Right lobe of liver (tissue), 6 donors: ENCODE measurements at regions not wholly inside any gene's neighbourhood (a gene's known extent, or its start where the extent isn't known, plus 50 kb on each side); places are given as distances from the start of the nearest gene placed in this dataset.

Experiments
- ATAC-seq, 4 donors: fragments of 200-7000 bp; cut with Tn5 transposase; one replicate each; pipeline ENCODE4 v1.9.1; 2020; ENCODE audit warnings: mild to moderate bottlenecking in 4 of 4, moderate library complexity in 4 of 4
- DNase-seq, 3 donors: peaks; one replicate each; pipeline ENCODE4 v3.0.0-alpha.2; 2020
- H3K27ac ChIP-seq, 3 donors: fragments of 200-600 bp; one replicate each; pipeline ENCODE4 v1.8.0; 2022
- H3K27me3 ChIP-seq, 2 donors: fragments of 200-600 bp; one replicate each; pipeline ENCODE4 v1.8.0; 2022
- H3K36me3 ChIP-seq, 4 donors: fragments of 200-600 bp; sonication (generic) in 1 of 4; one replicate each; pipeline versions ENCODE4 v1.5.1 to v1.8.0; 2017 to 2022; ENCODE audit warnings: control low read depth in 1 of 4
- H3K4me1 ChIP-seq, 4 donors: fragments of 200-600 bp; sonication (generic) in 1 of 4; one replicate each; pipeline versions ENCODE4 v1.5.1 to v1.8.0; 2017 to 2022; ENCODE audit warnings: control low read depth in 1 of 4
- H3K4me3 ChIP-seq, 3 donors: fragments of 200-600 bp; one replicate each; pipeline ENCODE4 v1.8.0; 2022
- H3K9me3 ChIP-seq, 4 donors: fragments of 200-600 bp; sonication (generic) in 1 of 4; one replicate each; pipeline versions ENCODE4 v1.5.1 to v1.8.0; 2017 to 2022; ENCODE audit warnings: control low read depth in 1 of 4
- CTCF ChIP-seq, 4 donors: fragments of 200-600 bp in 3 of 4; fragments of 450-650 bp in 1 of 4; IDR thresholded peaks; one replicate each; pipeline versions ENCODE4 v1.5.1 to v1.8.0; 2016 to 2022; ENCODE audit warnings: antibody characterized with exemption in 4 of 4, mild to moderate bottlenecking in 2 of 4
- POLR2A ChIP-seq: fragments of 450-650 bp; IDR thresholded peaks from one replicate; pipeline ENCODE4 v1.6.1; 2017; ENCODE audit warnings: antibody characterized with exemption, mild to moderate bottlenecking
- WGBS: methylation state at CpG from one replicate; pipeline ENCODE4 v1.1.6; 2018; ENCODE audit warnings: low coverage, low lambda C conversion rate; ENCODE audit not compliant: insufficient coverage; ENCODE audit errors: missing lambda C conversion rate; 5-methylcytosine and 5-hydroxymethylcytosine counted together
- intact Hi-C, 2 donors: fragments of 100-400 bp; cut with DNase I; formaldehyde crosslinking; loops; one replicate each; pipeline versions ENCODE4 v1.11.2 to v1.14.1; 2022
- donor health status: DM: no; HTN: yes; CAD: no.
- donor health status: DM: no; HTN: no; CAD: no.
- donor health status: DM: no; HTN: no; CAD: no.
- donor health status: DM: no; HTN: yes; CAD: no.
- donor health status: DM: no; HTN: yes; CAD: no.

DNA sequence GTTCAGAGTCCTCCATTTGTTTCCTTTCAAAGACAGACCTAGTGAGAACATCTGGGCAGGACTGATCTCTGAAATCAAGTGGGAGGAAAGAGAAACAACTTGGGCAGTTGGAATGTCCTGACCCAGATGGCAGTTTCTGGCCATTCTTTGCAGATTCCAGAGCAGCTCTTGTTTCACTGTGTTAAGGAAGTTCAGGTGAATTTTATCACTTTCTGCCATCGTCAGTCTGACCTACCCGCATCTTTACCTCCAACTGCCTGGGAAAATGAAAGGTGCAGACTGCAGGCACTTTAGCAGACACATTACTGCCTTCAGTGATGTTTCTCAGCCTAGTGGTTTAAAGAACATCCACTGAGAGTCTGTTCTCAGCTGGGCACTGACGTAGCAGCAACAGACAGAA, 216.2 kb downstream of the CEP135 start:
- no peaks in the 10 kb centered on the region for H3K9me3 ChIP-seq
- no peaks in the 10 kb centered on the region for H3K36me3 ChIP-seq
- H3K4me1 ChIP-seq: no peaks in the 10 kb centered on the region
- intact Hi-C loops: no loop called here
- no peak for TF ChIP-seq CTCF (IDR thresholded peaks at IDR 0.05)
- TF ChIP-seq POLR2A: no peak
- WGBS: 57% methylated on average over 1 of the region's 3 CpGs
- DNase-seq (no peak), ATAC-seq (no peak)
- H3K27ac ChIP-seq: no peak overlapping the region
- no peak overlapping the region for H3K4me3 ChIP-seq
- no peaks in the 10 kb centered on the region for H3K27me3 ChIP-seq

GRCh38 chr4:56160636-56161035, 211.9 kb downstream of the CEP135 start:
- TF ChIP-seq POLR2A: no peak
- no peak for TF ChIP-seq CTCF (IDR thresholded peaks at IDR 0.05)
- Histone ChIP-seq H3K27ac (no peak overlapping the region), H3K4me3 (no peak overlapping the region), H3K27me3 (no peaks in the 10 kb centered on the region), H3K4me1 (no peaks in the 10 kb centered on the region), H3K9me3 (no peaks in the 10 kb centered on the region), H3K36me3 (no peaks in the 10 kb centered on the region)
- ATAC-seq (no peak), DNase-seq (no peak)
- intact Hi-C loops: no loop called here
- 25% methylated on average over 6 of the region's 6 CpGs for WGBS

DNA sequence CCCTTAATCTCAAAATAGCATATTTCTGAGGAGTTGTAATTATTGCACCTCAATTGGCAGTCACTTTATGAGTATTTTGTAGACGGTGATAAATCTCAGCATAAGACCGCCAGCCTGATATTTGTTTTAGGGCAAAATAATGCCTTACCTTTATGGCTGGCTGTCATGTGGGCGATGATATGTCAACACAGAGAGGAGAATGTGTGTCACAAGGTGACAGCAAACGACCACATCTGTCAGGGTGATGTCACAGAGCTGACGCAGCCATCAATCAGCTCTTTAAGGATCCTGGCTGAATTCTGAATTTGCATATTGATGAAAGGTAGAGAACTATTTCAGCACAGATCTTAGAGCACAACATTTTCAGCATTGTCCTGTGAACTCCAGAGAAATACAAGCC, 209.7 kb downstream of the CEP135 start:
- no peak for ATAC-seq
- Histone ChIP-seq H3K4me3 (no peak overlapping the region), H3K9me3 (no peaks in the 10 kb centered on the region), H3K36me3 (no peaks in the 10 kb centered on the region), H3K27ac (no peak overlapping the region), H3K27me3 (no peaks in the 10 kb centered on the region), H3K4me1 (no peaks in the 10 kb centered on the region)
- no peak for DNase-seq
- intact Hi-C loops: no loop called here
- TF ChIP-seq CTCF (IDR thresholded peaks at IDR 0.05): no peak
- no peak for TF ChIP-seq POLR2A
- WGBS: 49% methylated on average over 5 of the region's 5 CpGs

- H3K27ac ChIP-seq: no peak overlapping the region
- 65% methylated on average over 3 of the region's 6 CpGs for WGBS
- no peaks in the 10 kb centered on the region for H3K9me3 ChIP-seq
- intact Hi-C loops: no loop called here
- no peak for TF ChIP-seq CTCF (IDR thresholded peaks at IDR 0.05)
- no peak for TF ChIP-seq POLR2A
- no peaks in the 10 kb centered on the region for H3K4me1 ChIP-seq
- DNase-seq: no peak
- H3K4me3 ChIP-seq: no peak overlapping the region
- ATAC-seq: no peak
- H3K36me3 ChIP-seq: no peaks in the 10 kb centered on the region
- no peaks in the 10 kb centered on the region for H3K27me3 ChIP-seq
Observed at GRCh38 chr4:56156141-56156540, 207.4 kb downstream of the CEP135 start.

- Histone ChIP-seq H3K4me1 (no peaks in the 10 kb centered on the region), H3K4me3 (no peak overlapping the region), H3K9me3 (no peaks in the 10 kb centered on the region), H3K27ac (no peak overlapping the region), H3K36me3 (no peaks in the 10 kb centered on the region), H3K27me3 (no peaks in the 10 kb centered on the region)
- no peak for ATAC-seq
- DNase-seq: no peak
- intact Hi-C loops: no loop called here
- TF ChIP-seq POLR2A: no peak
- TF ChIP-seq CTCF (IDR thresholded peaks at IDR 0.05): no peak
- WGBS: 82% methylated on average over 4 of the region's 4 CpGs
Observed at GRCh38 chr4:56155432-56155831, 206.7 kb downstream of the CEP135 start.
